Mesodermal cell (in vitro differentiated cells): ENCODE measurements at regions not wholly inside any gene's neighbourhood (a gene's known extent, or its start where the extent isn't known, plus 50 kb on each side); places are given as distances from the start of the nearest gene placed in this dataset.

Experiments
- H3K27ac ChIP-seq: 2 replicates; pipeline ENCODE4 v1.7.0; 2013; ENCODE audit warnings: mild to moderate bottlenecking, low read depth, low read length, moderate library complexity; ENCODE audit not compliant: severe bottlenecking
- H3K36me3 ChIP-seq: 2 replicates; pipeline ENCODE4 v1.7.1; 2013; ENCODE audit warnings: mild to moderate bottlenecking, low read length, moderate library complexity; ENCODE audit not compliant: control insufficient read depth, insufficient read depth
- H3K4me1 ChIP-seq: one replicate; pipeline ENCODE4 v1.7.1; 2013; ENCODE audit warnings: mild to moderate bottlenecking, low read length; ENCODE audit not compliant: insufficient read depth, control insufficient read depth, poor library complexity, severe bottlenecking
- H3K4me3 ChIP-seq: 2 replicates; pipeline ENCODE4 v1.7.0; 2013; ENCODE audit warnings: low read length, control low read depth, mild to moderate bottlenecking; ENCODE audit not compliant: insufficient read depth, poor library complexity, severe bottlenecking; ENCODE audit errors: extremely low read depth
- H3K9me3 ChIP-seq: 2 replicates; pipeline ENCODE4 v1.7.1; 2013; ENCODE audit warnings: mild to moderate bottlenecking, low read length, moderate library complexity; ENCODE audit not compliant: control insufficient read depth
- WGBS, 2 experiments: methylation state at CpG; one replicate each; pipeline ENCODE4 v1.1.5; 2013; ENCODE audit warnings: missing lambda C conversion rate in 2 of 2; ENCODE audit not compliant: insufficient coverage in 2 of 2; 5-methylcytosine and 5-hydroxymethylcytosine counted together

GRCh38 chr5:127233590-127233989 is 57.0 kb upstream of the MEGF10 start:
- H3K4me1 ChIP-seq: no peaks in the 10 kb centered on the region
- 89% methylated on average over 2 of the region's 3 CpGs; no CpG with 5 or more reads in 1 of the 2 experiments for WGBS, 2 experiments

GRCh38 chr5:127235136-127235535 is 55.5 kb upstream of the MEGF10 start:
- no peak overlapping the region for H3K27ac ChIP-seq
- 83 to 88% methylated on average over 2 to 4 of the region's 4 CpGs for WGBS, 2 experiments
- H3K4me1 ChIP-seq: no peaks in the 10 kb centered on the region
- no peak overlapping the region for H3K4me3 ChIP-seq
- no peaks in the 10 kb centered on the region for H3K9me3 ChIP-seq
- H3K36me3 ChIP-seq: no peaks in the 10 kb centered on the region

More at GRCh38 chr5:127233590-127233989, 57.0 kb upstream of the MEGF10 start:
- Histone ChIP-seq H3K4me3 (no peak overlapping the region), H3K36me3 (no peaks in the 10 kb centered on the region), H3K27ac (no peak overlapping the region), H3K9me3 (no peaks in the 10 kb centered on the region)

GRCh38 chr5:127236254-127236653 is 54.3 kb upstream of the MEGF10 start:
- no peak overlapping the region for H3K4me3 ChIP-seq
- no peak overlapping the region for H3K27ac ChIP-seq
- no peaks in the 10 kb centered on the region for H3K36me3 ChIP-seq
- no peaks in the 10 kb centered on the region for H3K9me3 ChIP-seq
- no peaks in the 10 kb centered on the region for H3K4me1 ChIP-seq
- 92 to 100% methylated on average over 1 of the region's 1 CpG for WGBS, 2 experiments
